Inferior parietal cortex (tissue), 1 donor: ENCODE measurements at regions not wholly inside any gene's neighbourhood (a gene's known extent, or its start where the extent isn't known, plus 50 kb on each side); places are given as distances from the start of the nearest gene placed in this dataset.

Experiments used
- DNase-seq: peaks from one replicate; pipeline ENCODE4 v3.0.0-alpha.2; 2016; ENCODE audit errors: extremely low spot score

DNA sequence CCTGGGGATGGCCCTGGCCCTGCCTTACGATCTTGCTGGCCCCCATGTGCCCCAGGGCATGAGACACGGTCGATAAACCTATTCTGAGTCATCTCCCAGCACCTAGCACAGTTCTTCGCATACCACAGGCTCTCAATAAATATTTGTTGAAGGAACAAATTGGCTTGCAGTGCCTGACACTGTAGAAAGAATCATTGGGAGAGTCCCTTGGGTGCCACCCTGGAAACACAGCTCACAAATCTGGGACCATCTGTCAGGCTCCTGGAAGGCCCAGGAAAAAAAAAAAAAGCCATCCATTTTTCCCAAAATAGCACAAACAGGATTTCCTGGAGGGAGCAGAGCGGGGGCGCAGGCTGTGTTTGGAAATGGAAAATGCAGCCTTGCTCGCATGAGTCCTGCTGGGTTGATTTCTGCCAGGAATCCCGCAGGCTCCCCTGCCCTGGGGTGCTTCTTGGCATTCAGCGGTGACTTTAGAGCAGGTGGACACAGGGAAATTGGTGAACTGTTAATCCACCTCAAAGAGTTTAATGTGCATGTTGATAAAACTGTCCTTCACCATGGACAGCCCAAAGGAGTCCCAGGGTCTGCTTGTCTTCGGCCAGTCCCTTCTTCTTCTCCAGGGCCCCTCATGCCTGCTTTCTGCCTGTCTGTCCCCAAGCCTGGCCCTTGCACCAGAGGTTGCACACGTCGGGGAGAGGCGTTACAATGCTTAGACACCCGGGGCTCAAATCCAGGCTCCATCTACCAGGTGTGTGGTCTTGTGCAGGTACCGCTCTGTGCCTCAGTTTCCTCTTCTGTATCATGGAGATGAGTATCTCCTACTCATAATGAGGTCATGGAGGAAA lies 106.1 kb upstream of the RFLNA start:
- peak; percentile 55 for DNase-seq

DNA sequence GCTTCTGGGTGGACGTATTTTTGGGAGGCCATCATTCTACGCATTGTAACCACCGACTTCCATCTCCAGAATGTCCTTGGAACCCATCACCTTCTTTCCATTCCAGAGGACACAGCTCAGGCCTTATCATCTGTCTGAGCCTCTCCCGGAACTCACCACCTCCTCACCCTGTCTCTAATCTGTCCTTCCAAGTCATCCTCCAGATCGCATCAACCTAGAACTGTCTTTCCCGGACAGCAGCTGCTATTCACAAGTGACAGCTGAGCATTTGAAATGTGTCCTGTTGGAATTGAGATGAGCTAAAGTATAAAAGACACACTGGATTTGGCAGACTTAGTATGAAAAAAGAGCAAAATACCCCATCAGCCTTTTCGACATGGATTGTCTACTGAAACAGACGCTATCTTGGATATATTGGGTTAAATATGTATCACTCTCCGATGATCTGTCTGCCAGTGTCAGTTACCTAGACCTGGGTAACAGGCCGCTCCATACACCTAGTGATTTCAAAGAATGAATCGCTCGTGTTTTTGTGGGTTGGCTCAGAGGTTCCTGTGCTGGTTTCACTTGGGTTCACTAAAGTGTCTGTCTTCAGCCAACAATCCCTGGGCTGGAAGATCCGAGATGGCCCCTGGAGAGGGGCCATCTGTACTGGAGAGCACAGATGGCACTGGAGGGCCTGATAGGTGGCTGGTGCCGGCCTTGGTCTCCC lies 104.4 kb upstream of the RFLNA start:
- DNase-seq: no peak

DNA sequence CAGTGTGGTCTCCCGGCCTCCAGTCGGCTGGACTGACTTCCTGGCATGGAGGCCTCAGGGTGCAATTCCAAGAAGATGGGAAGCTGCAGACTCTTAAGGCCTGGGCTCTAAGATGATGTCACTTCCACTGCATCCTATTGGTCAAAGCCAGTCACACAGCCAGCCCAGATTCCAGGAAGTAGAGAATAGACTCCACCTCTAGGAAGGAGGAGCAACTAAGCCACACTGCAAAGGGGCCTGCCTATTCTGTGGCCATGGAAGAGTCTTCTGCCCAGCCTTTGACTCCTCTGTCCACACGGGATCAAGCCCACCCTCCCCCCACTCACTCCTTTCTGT lies 103.9 kb upstream of the RFLNA start:
- DNase-seq: no peak

DNA sequence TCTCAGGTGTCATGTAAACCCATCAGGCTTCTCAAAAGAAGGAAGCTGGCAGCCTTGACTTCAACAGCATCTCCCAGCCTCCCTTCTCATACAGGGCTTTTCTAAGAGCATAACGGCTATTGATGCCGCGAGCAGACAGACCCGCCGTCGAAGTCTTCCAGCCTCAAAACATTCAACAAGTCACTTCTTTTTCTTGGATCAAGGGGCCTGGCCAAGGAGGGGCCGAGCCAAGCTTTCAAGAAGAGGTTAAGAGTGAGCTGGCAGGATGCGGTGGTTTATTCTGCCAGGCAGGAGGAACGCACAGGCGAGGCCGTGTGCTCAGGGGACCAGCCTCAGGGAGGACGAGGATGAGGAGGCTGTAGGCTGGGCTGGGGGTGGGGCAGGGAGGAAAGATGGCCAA lies 102.9 kb upstream of the RFLNA start:
- DNase-seq: no peak

DNA sequence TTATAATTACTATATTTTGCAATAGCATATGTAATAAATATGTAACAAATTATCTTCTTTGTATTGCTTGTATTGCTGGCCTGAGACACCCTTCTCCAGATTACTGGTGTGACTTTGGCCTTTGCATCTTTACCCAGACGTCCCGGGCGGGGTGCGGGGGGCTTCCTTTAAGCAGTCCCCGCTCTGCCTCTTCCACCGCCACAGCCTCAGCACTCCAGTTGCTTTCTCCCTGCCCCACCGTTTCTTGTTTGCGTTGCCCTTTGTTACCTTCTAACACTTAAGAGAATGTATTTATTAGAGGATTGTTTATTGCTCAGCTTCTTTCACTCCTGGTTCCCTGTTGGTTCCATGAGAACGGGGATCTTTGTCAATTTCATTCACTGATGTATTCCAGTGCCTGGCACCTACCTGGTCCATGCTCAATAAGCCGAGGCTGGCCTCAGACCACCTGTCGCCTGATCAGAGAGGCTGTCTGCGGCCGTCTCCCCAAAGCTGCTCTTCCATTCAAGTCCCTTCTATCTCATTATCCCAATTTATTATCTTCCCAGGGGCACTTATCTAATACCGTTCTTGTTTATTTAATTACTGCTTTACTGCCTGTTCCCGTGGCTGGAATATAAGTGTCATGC lies 100.5 kb upstream of the RFLNA start:
- DNase-seq: no peak

DNA sequence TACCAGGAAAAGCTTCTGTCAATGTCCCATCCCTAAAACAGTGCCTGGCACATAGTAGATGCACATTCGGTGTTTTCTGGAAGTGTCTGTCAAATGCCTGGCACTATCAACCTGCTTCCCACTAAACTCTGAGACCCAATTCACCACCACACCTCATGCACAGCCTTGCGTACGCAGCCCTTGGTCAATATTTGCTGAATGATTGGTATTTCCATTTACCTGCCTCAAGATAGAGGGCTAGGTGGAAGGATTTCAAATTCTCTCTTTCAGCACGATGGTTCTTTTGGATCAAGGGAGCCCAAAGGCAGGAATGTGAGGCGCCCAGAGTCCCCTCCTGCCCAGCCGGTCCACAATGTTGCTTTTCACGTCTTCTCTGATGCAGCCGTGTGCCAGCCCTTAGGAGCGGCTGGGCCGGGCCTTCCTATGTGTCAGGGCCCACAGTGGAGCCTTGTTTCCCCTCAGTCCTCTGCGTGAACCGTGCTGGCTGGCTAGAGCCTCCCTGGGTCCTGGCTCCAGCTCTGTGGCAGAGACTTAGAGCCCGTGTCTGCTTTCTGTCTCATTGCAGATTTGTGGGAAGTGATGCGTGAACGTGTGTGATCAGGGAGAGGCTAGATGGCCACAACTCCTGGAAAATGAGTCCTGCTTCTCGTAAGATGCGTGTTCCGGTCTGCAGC lies 99.9 kb upstream of the RFLNA start:
- DNase-seq: no peak

DNA sequence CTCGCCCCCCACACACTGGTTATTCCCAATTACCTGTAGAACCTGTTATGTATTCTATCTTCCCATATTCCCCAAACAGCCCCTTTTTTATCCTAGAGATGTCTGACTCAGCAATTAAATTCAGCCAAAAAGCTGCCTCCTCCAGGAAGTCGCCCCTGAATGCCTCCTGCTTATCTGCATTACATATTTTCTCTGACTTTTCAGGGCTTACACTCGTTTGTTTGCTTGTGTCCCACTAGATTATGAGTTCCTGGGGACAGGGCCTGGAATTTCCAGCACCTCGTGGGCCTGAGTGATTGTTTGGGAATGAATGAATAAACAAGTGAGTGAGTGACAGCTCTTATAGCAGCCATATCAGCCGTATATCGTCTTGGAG lies 99.3 kb upstream of the RFLNA start:
- no peak for DNase-seq

DNA sequence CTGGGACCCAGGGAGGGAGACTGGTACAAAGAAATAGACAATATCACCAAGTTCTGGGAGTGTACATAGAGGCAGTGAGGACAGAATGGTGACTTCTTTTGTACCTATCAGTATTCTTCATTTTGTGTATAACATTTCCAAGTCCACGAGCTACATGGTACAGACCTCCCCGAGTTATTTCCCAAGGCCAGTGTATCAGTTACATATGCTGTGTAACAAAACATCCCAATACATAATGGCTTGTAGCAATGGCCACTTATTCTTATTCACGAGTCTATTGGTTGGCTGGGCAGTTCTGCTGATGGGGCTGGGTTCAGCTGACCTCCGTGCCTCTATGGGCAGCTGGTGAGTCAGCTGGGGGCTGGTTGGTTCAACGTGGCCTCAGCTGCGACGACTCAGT lies 98.7 kb upstream of the RFLNA start:
- DNase-seq: no peak

DNA sequence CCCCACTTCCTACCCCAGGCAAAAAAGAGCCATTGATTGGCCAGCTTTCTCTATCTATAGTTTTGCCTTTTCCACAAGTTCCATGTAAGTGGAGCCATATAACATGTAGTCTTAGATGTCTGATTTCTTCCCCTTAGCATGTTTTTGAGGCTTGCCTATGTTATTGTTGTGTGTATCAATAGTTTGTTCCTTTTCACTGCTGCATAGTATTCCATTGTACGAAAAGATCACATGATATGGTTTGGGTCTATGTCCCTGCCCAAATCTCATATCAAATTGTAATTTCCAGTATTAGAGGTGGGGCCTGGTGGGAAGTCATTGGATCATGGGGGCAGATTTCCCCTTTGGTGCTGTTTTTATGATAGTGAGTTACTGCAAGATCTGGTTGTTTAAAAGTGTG lies 93.6 kb upstream of the RFLNA start:
- no peak for DNase-seq

DNA sequence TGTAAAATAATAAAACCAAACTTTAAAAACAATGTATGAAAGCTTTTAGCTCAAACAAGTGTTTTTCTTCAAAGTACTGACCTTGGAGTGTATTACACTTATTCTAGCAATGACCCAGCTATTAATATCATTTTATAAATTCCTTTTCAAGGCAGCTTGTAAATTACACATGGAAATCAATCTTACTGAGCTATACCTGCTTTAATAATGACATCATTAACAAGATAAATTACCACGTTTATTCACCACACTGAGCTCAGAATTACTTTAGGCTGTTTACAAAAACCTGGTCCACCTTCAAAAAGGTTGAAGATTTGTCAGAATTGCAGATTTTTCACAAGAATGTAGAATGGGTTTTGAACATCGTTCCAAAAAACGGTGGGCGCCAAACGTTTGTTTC lies 91.7 kb upstream of the RFLNA start:
- DNase-seq: no peak

DNA sequence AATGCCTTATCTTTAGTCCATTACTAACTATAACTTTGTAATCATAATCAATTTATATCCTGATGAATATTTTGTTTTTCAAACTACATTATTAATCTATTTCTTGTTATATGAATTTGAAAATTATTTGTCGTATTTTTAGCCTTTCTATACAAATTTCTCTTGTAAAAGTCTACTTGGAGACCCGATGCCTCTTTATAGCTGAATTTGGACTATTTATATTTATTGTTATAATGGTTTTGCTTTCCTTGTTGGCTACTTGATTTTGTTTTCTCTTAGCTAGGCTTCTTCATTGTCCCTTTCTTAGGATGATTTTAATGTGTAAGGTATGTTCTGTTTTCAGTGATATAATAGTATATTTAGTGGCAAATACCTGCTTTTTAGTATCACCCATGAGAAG lies 89.5 kb upstream of the RFLNA start:
- no peak for DNase-seq

DNA sequence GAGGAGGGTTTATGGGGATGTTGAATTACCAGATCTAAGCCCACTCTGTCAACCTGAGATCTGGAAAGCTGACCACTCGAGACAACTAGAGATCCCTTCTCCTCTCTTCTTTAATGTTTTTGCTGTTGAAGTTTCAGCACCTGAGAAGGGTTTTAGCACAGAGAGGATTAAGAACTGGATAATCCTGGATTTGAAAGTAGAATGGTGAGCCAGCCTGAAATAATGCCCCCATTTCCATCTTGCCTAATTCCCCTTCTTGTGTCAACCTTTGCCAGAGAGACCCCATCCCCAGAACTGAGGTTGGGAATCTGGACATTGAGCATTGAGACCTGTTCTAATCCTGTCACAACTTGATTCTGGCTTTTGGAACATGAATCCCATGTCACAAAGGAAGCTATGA lies 87.8 kb upstream of the RFLNA start:
- DNase-seq: no peak

DNA sequence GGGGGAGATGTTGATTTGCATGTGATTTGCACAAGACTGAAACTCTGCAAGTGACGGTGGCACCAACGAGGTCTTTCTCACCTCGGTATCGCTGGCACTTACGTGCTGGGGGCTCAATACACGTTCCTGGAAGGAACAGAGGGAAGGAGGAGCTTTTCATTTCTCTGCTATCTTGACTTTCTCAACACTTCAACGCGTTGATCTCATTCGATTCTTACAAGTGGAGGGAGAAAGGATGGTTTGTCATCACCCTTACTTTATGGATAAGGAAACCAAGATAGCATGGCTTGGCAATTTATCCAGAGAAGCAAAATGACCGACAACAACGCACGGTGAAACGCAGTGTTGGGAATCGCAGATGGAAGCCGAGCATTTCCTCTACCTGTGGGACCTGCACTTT lies 87.3 kb upstream of the RFLNA start:
- DNase-seq: no peak

DNA sequence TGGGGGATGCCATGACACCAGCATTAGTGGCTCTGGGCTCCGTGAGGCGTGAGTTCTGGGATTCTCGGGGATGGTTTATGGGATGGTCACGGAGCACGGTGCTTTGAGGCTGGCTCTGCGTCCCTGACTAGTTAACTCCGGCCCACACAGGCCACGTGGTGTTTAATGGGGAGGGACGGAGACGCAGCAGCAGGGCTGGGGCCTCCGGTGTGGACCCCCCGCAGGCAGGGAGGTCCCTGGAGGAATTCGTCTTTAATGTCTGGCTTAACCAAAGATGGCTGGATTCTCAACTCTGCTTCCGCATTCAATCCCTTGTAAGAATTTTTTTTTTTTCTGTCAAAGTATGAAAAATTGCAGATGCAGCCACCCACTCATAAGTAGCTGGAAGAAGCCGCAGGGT lies 86.4 kb upstream of the RFLNA start:
- no peak for DNase-seq

DNA sequence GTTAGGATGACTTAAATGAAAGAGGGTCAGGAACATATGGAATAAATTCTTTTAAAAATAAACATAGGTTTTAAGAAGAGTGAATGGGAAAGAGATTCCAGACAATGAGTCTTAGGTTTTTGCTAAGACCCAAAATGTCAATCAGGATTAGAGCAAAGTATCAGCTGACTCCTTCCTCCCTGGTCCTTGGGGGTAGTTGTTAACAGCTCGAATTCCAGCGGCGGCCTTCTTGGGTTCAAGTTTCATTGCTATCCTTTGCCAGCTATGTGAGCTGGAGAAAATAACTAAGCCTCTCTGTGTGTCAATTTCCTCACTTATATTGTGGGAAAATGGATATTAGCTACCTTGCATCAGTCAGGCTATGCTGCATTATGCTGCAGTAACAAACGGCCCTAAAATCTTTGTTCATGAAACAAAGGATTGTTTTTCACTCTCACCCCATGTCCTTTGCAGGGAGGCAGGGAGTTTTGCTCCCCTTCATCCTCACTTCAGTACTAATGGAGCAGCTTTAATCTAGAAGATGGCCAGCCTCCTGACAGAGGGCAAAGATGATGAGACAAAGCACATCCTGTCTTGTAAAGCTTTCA lies 83.8 kb upstream of the RFLNA start:
- no peak for DNase-seq

DNA sequence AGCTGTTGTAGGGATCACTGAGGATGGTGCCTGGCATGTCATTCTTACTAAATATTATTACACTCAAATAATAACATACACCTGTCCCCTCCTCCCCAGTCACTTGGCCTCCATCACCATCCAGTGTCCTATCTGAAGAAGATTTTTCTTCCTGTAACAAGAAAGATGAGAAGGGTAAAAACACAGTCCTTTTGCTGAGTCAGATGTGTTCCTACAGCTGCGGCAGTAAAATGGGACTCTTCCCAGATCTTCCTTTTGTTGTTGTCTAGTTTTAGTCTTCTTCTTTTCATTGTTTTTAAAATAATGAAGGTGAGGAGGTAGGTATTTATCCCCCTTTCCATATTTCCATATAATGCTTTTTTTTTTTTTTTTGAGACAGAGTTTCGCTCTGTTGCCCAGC lies 83.1 kb upstream of the RFLNA start:
- no peak for DNase-seq

DNA sequence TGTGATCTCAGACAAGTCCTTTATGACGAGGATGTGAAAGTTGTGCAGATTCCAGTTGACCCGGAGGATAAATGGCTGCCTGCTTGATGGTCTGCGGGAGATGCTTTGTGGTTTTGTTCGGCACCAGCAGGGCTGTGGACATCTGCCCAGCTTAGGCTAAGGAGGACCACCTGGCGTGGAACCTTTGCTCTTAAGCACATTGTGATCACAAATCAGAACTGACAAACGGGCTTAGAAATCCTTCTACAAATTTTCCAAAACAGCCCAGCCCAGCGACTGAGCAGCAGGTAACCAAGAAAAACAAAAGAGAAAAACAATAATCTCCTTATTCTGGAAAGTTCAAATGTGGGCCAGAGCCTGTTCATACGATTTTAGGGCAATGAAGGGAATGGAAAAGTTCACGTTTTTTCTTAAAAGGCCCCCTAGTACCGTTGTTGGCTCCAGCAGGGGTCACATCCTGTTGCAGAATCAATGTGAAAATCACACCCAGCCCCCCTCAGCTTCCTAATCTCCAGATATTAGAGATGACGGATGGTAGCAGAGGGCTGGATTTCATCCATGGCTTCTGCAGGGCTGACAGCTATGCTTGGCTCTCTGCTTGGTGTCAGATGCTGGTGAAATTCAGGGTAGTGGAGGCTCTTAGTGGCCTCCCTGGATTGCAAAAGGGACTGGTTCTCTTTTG lies 81.1 kb upstream of the RFLNA start:
- DNase-seq: no peak

DNA sequence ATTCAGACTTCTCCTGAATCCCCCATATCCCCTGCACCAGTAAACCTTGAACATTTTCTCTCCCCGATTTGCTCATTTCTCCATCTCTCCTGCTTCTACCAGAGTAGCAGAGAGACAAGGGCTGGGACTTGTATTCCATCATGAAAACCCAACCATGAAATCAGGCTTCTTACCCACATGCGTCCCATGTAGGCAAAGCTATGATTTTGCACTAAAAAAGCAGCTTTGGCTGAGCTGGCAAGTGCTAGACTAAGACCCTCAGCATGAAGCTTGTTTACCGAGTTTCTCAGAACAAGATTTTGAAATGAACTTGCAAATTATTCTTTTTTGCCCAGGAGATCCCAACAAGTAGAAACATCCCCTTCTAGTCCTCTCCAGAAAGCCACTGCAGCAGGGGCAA lies 80.3 kb upstream of the RFLNA start:
- no peak for DNase-seq

DNA sequence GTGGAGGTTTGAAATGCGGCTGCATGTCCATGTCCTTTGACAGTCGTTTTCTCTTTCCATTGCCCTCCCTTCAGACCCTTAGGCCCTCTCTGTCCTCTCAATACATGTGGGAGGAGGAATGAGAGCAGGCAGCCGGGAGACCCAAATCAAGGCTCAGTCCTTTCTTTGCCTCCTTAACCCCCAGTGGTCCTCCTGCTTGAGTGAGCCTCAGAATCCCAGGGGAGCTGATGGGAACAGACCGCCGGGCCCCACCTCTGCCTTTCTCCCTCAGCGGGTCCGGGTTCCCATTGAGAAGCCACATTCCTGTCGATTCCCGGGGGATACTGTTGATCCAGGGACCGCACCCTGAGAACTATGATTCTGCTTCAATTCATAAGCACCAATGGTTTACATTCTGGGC lies 77.9 kb upstream of the RFLNA start:
- DNase-seq: no peak

DNA sequence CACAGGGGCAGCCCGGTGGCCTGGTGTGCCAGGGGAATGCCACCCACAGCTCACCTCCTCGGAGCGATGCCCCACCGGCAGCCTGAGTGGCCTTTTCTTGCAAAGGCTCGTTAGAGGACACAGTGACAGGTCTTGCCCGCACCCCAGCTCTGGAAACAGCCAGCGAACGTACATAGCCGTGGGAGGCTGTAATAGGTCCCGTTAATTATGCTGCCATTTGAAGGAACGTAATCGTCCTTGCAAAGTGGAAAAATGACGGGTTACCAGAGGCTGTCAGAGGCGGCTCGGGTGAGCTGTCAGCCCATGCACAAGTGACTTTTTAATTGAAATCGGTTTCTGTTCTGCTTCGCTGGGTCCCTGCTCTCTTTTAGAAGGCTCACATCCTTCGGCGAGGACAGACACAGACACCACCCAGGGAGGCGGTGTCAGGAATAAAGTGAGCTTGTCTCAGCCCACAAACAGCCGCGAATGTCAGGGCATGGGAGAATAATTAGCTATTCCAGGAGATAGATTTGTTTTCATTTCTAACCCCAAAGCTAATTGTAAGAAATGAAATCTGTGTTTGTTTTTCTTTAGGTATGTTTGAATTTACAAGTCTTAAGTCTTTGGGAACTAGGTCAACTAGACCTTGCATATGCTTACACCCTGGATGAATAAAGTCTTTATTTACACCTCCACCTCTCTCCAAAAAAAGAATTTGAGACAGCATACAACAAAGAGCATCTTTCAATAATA lies 77.2 kb upstream of the RFLNA start:
- peak; percentile 9 for DNase-seq

DNA sequence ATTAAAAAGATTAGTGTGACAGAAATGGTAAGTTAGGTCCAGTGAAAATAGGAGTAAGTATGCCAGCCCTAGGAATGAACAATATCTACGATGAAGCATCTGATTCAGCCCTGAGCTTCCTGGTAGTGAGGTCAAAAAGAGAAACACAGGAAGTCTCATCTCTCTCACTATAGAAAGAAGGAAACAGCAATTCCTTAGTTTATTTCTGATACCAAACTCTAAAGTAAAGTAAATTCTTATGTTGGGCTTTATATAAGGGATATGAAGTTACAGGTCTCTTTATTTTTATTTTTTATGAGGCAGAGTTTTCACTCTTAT lies 76.7 kb upstream of the RFLNA start:
- no peak for DNase-seq
